GM06990 (cell line): ENCODE measurements at regions not wholly inside any gene's neighbourhood (a gene's known extent, or its start where the extent isn't known, plus 50 kb on each side); places are given as distances from the start of the nearest gene placed in this dataset.

Source experiments
- DNase-seq: peaks from one replicate; pipeline ENCODE4 v3.0.0-alpha.2; 2011; ENCODE audit not compliant: insufficient read length; ENCODE audit errors: extremely low read depth
- H3K27me3 ChIP-seq: replicated peaks from 2 replicates; pipeline ENCODE4 v1.6.0; 2011; ENCODE audit warnings: low read length; ENCODE audit not compliant: control insufficient read depth, insufficient read depth
- H3K36me3 ChIP-seq: 2 replicates; pipeline ENCODE4 v1.5.1; 2011; ENCODE audit warnings: low read length; ENCODE audit not compliant: control insufficient read depth, insufficient read depth
- H3K4me3 ChIP-seq: replicated peaks from 2 replicates; pipeline ENCODE4 v1.5.1; 2011; ENCODE audit warnings: low read depth, mild to moderate bottlenecking, control low read depth, low read length
- CTCF ChIP-seq: IDR thresholded peaks from 2 replicates; pipeline ENCODE4 v1.5.1; 2011; ENCODE audit warnings: low read length, control low read depth, mild to moderate bottlenecking, inconsistent platforms; ENCODE audit not compliant: insufficient read depth, poor library complexity, severe bottlenecking

DNA sequence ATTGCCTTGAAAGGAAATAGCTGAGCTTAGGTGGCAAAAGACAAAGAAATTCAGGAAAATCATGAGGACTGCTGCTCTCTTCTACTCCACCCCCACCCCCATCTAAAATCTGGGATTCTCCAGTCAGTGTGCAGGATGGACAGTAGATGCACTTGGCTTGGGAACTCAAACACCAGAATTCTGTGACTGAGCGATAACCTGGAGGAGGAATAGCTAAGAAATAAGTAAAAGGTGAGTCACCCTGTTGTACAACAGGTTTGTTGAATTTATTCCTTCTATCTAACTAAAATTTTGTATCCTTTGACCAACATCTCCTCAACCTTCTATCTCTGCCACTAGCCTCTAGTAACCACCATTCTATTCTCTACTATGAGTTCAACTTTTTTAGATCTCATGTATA is 1029.9 kb upstream of the ACVR2A start:
- no peaks in the 10 kb centered on the region for H3K27me3 ChIP-seq
- H3K4me3 ChIP-seq = no peak overlapping the region
- no peaks in the 10 kb centered on the region for H3K36me3 ChIP-seq
- no peak for DNase-seq
- no peak for TF ChIP-seq CTCF

DNA sequence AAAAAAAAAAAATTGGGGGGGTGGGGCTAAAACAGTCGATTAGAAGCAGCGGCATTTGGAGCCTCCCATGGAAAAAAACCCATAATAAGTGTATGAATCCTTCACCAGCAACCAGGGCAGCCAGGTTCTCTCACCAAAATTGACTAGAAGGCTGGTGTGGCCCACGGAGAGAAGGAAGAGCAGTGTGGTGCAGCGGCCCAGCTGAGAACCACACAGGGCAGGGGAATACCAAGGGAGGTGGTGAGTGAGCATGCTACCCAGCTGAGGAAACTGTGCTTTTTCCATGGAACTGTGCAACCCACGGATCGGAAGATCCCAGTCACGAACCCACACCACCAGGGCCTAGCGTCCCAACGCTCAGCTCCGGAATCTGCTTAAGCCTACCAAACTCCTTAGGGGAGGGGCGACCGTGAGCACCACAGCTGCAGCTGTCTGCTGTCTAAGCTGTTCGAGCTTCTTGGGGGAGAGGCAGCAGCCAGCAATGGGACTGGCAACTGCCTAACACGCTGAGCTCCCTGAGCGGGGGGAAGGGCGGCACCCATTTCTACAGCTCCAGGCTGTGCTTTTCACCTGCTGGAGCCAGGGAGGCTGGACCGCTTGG is 1037.2 kb upstream of the ACVR2A start:
- Histone ChIP-seq H3K27me3 (no peaks in the 10 kb centered on the region), H3K36me3 (no peaks in the 10 kb centered on the region), H3K4me3 (no peak overlapping the region)
- no peak for DNase-seq
- no peak for TF ChIP-seq CTCF

GRCh38 chr2:146806364-146807005 is 1038.3 kb upstream of the ACVR2A start:
- no peak overlapping the region for H3K4me3 ChIP-seq
- no peaks in the 10 kb centered on the region for H3K27me3 ChIP-seq
- TF ChIP-seq CTCF = no peak
- DNase-seq = no peak
- no peaks in the 10 kb centered on the region for H3K36me3 ChIP-seq

GRCh38 chr2:146804288-146804687 is 1040.5 kb upstream of the ACVR2A start:
- H3K27me3 ChIP-seq = no peaks in the 10 kb centered on the region
- H3K36me3 ChIP-seq = no peaks in the 10 kb centered on the region
- no peak overlapping the region for H3K4me3 ChIP-seq
- no peak for TF ChIP-seq CTCF
- DNase-seq = no peak

GRCh38 chr2:146801886-146802285 is 1042.9 kb upstream of the ACVR2A start:
- H3K36me3 ChIP-seq = no peaks in the 10 kb centered on the region
- no peak for DNase-seq
- H3K4me3 ChIP-seq = no peak overlapping the region
- TF ChIP-seq CTCF = no peak
- no peaks in the 10 kb centered on the region for H3K27me3 ChIP-seq

DNA sequence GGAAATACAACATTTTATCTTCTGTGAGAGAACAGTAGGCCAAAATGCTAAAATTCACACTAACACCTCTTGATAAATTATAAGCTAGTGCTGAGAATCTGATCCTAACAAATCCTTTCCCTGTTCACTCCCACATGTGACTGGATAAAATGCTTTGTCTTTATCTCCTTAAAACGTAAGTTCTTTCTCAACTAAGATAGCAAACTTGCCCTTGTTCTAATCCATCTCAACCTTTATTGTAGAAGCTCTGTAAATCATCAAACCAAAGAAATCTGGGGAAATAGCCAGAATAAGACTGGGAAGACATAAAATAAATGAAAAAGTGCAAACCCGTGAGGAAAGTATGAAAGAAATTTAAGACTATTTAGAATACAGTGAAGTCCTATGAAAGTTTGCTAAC is 1058.4 kb upstream of the ACVR2A start:
- no peak for DNase-seq
- Histone ChIP-seq H3K27me3 (no peaks in the 10 kb centered on the region), H3K4me3 (no peak overlapping the region), H3K36me3 (no peaks in the 10 kb centered on the region)
- no peak for TF ChIP-seq CTCF
